ENCODE measurements at regions not wholly inside any gene's neighbourhood (a gene's known extent, or its start where the extent isn't known, plus 50 kb on each side); places are given as distances from the start of the nearest gene placed in this dataset.
"Not testable (repeated sequence)": the region's sequence is repeated elsewhere in the genome, so short reads cannot be mapped to it uniquely, and the experiment has no call there.

DNA sequence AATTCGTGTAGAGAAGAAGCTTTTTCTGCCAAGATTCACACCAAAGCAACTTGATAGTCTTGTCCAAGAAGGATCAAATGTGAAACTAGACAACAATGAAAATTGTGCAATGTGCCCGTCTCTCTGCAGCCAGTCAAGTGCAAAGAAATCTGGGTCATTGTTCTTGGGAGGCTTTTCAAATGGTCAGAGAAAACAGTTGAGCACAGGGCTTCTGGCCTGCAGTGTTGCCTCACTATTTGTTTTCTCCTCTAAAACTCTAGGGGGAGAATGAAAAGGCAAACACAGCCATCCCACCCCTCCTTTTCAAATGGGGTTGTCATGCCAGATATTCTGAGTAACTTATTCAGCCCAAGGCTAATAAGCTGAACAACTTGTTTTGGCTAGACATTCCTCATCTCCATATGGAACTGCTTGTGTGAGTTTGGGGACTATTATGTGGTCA, 417.6 kb upstream of the CDIN1 start:
- peak; percentile 15 to 47 for DNase-seq (ENCODE audit: low spot score in 2 of 2)
- TF ChIP-seq POLR2A (IDR thresholded peaks at IDR 0.05) (no peak), EP300 (IDR thresholded peaks at IDR 0.05) (peak in 1 of 2 donors; percentile 76)
- peak overlapping the region in 3 of 4 donors; percentile 26 to 38 (median 33) for H3K27ac ChIP-seq
- WGBS, 2 donors: 3 to 15% methylated on average over 2 of the region's 2 CpGs
- no peaks in the 10 kb centered on the region for H3K36me3 ChIP-seq
- H3K4me1 ChIP-seq: peaks cover 0 to 29% (median 0%) of the 10 kb centered on the region in 4 donors
- no peak overlapping the region for H3K4me3 ChIP-seq
- no peaks in the 10 kb centered on the region for H3K27me3 ChIP-seq
- no peaks in the 10 kb centered on the region for H3K9me3 ChIP-seq

DNA sequence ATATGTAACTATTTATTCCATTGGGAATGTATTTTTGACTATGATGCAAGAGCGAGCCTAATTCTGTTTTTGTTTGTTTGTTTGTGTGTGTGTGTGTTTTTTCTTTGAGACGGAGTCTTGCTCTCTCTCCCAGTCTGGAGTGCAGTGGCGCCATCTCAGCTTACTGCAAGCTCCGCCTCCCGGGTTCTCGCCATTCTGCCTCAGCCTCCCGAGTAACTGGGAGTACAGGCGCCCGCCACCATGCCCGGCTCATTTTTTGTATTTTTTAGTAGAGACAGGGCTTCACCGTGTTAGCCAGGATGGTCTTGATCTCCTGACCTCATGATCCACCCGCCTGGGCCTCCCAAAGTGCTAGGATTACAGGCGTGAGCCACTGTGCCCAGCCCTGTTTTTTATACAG, 415.4 kb upstream of the CDIN1 start:
- not testable (repeated sequence) for H3K9me3 ChIP-seq; H3K36me3 ChIP-seq; H3K27ac ChIP-seq; H3K27me3 ChIP-seq; H3K4me3 ChIP-seq; DNase-seq (ENCODE audit: low spot score in 2 of 2)
- 94 to 96% methylated on average over 13 of the region's 13 CpGs for WGBS, 2 donors
- peaks cover 0 to 13% (median 0%) of the 10 kb centered on the region in 4 donors for H3K4me1 ChIP-seq

DNA sequence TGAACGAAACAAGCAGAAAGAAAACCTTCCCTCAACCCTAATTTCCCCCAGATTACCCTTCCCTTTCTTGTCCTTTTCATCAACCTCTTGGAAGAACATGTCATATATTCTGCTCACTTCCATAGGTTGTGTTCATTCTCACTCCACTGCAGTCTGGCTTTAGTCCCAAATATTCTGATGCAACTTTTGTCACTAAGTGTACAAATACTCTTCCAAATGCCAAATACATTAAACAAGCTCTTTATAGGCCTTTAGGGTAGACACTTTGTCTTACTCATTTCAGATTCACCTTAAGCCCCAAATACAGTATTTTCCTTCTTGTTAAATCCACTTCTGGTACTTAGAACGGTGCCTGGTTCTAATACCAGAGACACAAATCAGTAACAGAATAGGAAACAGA, 406.5 kb upstream of the CDIN1 start:
- Histone ChIP-seq H3K27ac (no peak overlapping the region), H3K9me3 (no peaks in the 10 kb centered on the region), H3K4me1 (peaks cover 0 to 21% (median 0%) of the 10 kb centered on the region in 4 donors), H3K4me3 (no peak overlapping the region), H3K27me3 (no peaks in the 10 kb centered on the region), H3K36me3 (no peaks in the 10 kb centered on the region)
- DNase-seq (ENCODE audit: low spot score in 2 of 2): no peak
- WGBS, 2 donors: 88 to 93% methylated on average over 2 of the region's 2 CpGs
- TF ChIP-seq, protein P1, sequence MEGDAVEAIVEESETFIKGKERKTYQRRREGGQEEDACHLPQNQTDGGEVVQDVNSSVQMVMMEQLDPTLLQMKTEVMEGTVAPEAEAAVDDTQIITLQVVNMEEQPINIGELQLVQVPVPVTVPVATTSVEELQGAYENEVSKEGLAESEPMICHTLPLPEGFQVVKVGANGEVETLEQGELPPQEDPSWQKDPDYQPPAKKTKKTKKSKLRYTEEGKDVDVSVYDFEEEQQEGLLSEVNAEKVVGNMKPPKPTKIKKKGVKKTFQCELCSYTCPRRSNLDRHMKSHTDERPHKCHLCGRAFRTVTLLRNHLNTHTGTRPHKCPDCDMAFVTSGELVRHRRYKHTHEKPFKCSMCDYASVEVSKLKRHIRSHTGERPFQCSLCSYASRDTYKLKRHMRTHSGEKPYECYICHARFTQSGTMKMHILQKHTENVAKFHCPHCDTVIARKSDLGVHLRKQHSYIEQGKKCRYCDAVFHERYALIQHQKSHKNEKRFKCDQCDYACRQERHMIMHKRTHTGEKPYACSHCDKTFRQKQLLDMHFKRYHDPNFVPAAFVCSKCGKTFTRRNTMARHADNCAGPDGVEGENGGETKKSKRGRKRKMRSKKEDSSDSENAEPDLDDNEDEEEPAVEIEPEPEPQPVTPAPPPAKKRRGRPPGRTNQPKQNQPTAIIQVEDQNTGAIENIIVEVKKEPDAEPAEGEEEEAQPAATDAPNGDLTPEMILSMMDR (IDR thresholded peaks at IDR 0.05): no peak
- TF ChIP-seq POLR2A (IDR thresholded peaks at IDR 0.05): no peak

DNA sequence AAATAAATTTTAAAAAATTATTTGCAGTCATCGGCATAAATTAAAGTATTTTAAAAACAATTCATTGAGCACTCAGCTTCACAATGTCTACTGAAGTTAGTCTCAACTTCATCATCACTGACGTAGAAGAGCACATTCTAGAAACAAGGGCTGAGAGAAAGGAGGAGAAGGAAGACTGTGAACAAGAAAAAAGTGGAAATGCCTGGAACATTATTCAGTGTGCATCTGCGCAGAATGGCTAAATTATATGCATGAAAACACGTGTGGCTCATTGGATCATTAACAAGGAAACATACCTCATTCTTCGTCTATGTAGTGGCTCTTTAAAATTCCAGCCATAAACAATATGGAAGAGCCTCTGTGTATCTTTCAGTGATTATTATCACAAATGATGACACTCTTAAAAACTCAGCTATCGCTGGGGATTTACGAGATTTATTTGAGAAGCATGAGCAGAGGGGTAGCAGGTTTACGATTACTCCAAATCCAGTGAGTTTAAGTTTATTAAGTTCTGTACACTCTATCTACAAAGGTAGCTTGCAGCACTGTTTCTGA, 404.2 kb upstream of the CDIN1 start:
- Histone ChIP-seq H3K27ac (no peak overlapping the region), H3K27me3 (no peaks in the 10 kb centered on the region), H3K36me3 (no peaks in the 10 kb centered on the region), H3K4me3 (no peak overlapping the region), H3K4me1 (peaks cover 0 to 25% (median 0%) of the 10 kb centered on the region in 4 donors), H3K9me3 (no peaks in the 10 kb centered on the region)
- no peak for DNase-seq (ENCODE audit: low spot score in 2 of 2)
- TF ChIP-seq, protein P1 (IDR thresholded peaks at IDR 0.05): no peak
- TF ChIP-seq POLR2A (IDR thresholded peaks at IDR 0.05): no peak
- TF ChIP-seq EP300 (IDR thresholded peaks at IDR 0.05): no peak
- WGBS, 2 donors: 72 to 76% methylated on average over 8 of the region's 8 CpGs

DNA sequence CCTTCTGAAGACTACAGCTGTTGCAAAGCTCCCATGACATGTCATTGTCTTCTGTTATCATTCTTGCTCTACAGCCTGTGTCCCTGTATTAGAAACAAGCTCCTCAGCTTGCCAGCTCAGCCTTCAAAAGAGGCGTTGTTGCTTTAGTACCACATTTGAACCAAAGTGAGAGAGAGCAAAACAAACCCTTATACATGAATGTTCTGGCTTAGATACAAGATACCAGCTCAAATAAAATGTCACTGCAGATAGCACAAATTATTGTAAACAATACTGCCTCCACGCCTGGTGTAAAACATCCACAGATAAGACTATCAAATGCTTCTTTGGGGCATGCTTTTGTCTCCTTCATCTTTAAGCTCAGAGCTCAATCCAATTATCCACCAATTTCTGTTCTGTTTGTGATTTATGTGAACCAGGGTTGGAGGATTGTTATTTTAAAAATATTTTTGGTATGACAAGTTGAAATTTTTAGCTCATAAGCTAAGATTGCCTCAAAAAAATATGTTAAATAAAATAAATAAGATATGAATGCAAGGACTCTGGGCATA, 403.6 kb upstream of the CDIN1 start:
- H3K27me3 ChIP-seq: no peaks in the 10 kb centered on the region
- WGBS, 2 donors: 32 to 38% methylated on average over 2 of the region's 2 CpGs

More for the DNA sequence above, 403.6 kb upstream of the CDIN1 start:
- Histone ChIP-seq H3K27ac (no peak overlapping the region), H3K9me3 (no peaks in the 10 kb centered on the region), H3K4me1 (peaks cover 0 to 25% (median 0%) of the 10 kb centered on the region in 4 donors), H3K4me3 (no peak overlapping the region), H3K36me3 (no peaks in the 10 kb centered on the region)
- TF ChIP-seq EP300 (IDR thresholded peaks at IDR 0.05) (no peak), POLR2A (IDR thresholded peaks at IDR 0.05) (no peak)
- TF ChIP-seq, protein P1 (IDR thresholded peaks at IDR 0.05): no peak
- no peak for DNase-seq (ENCODE audit: low spot score in 2 of 2)

Measured in tibial nerve (tissue), 4 donors.